ENCODE measurements at regions not wholly inside any gene's neighbourhood (a gene's known extent, or its start where the extent isn't known, plus 50 kb on each side); places are given as distances from the start of the nearest gene placed in this dataset.

- no peak for DNase-seq
- no peaks in the 10 kb centered on the region for H3K36me3 ChIP-seq
- H3K27me3 ChIP-seq = no peaks in the 10 kb centered on the region
- WGBS, 2 donors = 87 to 91% methylated on average over 9 of the region's 10 CpGs
- TF ChIP-seq POLR2A (IDR thresholded peaks at IDR 0.05) = no peak
- no peaks in the 10 kb centered on the region for H3K9me3 ChIP-seq
- intact Hi-C loops (cut with DNase I) = no loop called here
- H3K4me3 ChIP-seq (replicated peaks in 1 of 3) = no peak overlapping the region
- H3K27ac ChIP-seq = no peak overlapping the region
- no peaks in the 10 kb centered on the region for H3K4me1 ChIP-seq
Observed at GRCh38 chr3:110958313-110959147, 113.1 kb upstream of the NECTIN3 start.

GRCh38 chr3:110965976-110966375 is 105.6 kb upstream of the NECTIN3 start:
- intact Hi-C loops (cut with DNase I) = no loop called here
- 86 to 90% methylated on average over 5 of the region's 5 CpGs for WGBS, 2 donors
- Histone ChIP-seq H3K4me1 (no peaks in the 10 kb centered on the region), H3K36me3 (no peaks in the 10 kb centered on the region), H3K4me3 (replicated peaks in 1 of 3) (no peak overlapping the region), H3K27ac (no peak overlapping the region), H3K27me3 (no peaks in the 10 kb centered on the region), H3K9me3 (no peaks in the 10 kb centered on the region)
- no peak for TF ChIP-seq POLR2A (IDR thresholded peaks at IDR 0.05)
- TF ChIP-seq, protein P1, sequence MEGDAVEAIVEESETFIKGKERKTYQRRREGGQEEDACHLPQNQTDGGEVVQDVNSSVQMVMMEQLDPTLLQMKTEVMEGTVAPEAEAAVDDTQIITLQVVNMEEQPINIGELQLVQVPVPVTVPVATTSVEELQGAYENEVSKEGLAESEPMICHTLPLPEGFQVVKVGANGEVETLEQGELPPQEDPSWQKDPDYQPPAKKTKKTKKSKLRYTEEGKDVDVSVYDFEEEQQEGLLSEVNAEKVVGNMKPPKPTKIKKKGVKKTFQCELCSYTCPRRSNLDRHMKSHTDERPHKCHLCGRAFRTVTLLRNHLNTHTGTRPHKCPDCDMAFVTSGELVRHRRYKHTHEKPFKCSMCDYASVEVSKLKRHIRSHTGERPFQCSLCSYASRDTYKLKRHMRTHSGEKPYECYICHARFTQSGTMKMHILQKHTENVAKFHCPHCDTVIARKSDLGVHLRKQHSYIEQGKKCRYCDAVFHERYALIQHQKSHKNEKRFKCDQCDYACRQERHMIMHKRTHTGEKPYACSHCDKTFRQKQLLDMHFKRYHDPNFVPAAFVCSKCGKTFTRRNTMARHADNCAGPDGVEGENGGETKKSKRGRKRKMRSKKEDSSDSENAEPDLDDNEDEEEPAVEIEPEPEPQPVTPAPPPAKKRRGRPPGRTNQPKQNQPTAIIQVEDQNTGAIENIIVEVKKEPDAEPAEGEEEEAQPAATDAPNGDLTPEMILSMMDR (IDR thresholded peaks at IDR 0.05) = no peak
- no peak for DNase-seq

DNA sequence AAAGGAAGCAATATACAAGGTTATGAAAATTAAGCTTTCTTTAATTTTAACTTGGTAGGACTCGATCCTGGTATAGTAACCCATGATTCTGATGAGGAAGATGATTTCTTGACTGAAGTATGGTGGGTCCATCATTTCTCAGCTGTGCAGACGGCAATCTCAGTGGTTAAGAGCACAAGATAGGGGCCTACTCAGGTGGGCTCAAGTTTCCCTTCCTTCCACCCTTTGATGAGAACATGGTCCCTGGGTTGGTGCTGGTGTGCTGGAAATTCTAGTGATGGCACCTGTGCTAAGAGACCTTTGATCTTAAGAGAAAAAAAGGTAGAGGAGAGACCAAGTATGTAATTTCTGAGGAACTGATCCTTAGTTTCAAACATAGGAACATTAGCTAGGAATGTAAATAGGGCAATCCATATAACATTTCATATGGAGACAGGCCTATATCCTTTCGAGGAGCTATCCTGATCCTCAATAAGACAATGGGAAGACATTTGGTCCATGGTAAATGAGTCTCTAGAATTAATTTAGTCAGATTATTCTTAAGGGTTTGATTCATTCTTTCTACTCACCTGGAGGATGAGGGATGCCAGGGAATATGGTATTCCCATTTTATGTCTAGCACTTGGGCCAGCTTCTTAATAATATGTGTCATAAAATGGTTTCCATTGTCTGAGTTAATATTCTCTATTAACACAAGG is 104.5 kb upstream of the NECTIN3 start:
- no peak overlapping the region for H3K27ac ChIP-seq
- H3K27me3 ChIP-seq = no peaks in the 10 kb centered on the region
- no peak overlapping the region for H3K4me3 ChIP-seq (replicated peaks in 1 of 3)
- no peak for TF ChIP-seq POLR2A (IDR thresholded peaks at IDR 0.05)
- TF ChIP-seq, protein P1 (IDR thresholded peaks at IDR 0.05) = no peak
- 95 to 96% methylated on average over 3 of the region's 3 CpGs for WGBS, 2 donors
- intact Hi-C loops (cut with DNase I) = no loop called here
- no peaks in the 10 kb centered on the region for H3K36me3 ChIP-seq
- no peak for DNase-seq
- no peaks in the 10 kb centered on the region for H3K4me1 ChIP-seq
- no peaks in the 10 kb centered on the region for H3K9me3 ChIP-seq

GRCh38 chr3:110968076-110968475 is 103.5 kb upstream of the NECTIN3 start:
- Histone ChIP-seq H3K4me3 (replicated peaks in 1 of 3) (no peak overlapping the region), H3K36me3 (no peaks in the 10 kb centered on the region), H3K4me1 (no peaks in the 10 kb centered on the region), H3K27ac (no peak overlapping the region), H3K27me3 (no peaks in the 10 kb centered on the region), H3K9me3 (no peaks in the 10 kb centered on the region)
- 79 to 87% methylated on average over 1 of the region's 1 CpG for WGBS, 2 donors
- no peak for DNase-seq
- intact Hi-C loops (cut with DNase I) = no loop called here
- TF ChIP-seq POLR2A (IDR thresholded peaks at IDR 0.05) = no peak
- TF ChIP-seq, protein P1 (IDR thresholded peaks at IDR 0.05) = no peak

DNA sequence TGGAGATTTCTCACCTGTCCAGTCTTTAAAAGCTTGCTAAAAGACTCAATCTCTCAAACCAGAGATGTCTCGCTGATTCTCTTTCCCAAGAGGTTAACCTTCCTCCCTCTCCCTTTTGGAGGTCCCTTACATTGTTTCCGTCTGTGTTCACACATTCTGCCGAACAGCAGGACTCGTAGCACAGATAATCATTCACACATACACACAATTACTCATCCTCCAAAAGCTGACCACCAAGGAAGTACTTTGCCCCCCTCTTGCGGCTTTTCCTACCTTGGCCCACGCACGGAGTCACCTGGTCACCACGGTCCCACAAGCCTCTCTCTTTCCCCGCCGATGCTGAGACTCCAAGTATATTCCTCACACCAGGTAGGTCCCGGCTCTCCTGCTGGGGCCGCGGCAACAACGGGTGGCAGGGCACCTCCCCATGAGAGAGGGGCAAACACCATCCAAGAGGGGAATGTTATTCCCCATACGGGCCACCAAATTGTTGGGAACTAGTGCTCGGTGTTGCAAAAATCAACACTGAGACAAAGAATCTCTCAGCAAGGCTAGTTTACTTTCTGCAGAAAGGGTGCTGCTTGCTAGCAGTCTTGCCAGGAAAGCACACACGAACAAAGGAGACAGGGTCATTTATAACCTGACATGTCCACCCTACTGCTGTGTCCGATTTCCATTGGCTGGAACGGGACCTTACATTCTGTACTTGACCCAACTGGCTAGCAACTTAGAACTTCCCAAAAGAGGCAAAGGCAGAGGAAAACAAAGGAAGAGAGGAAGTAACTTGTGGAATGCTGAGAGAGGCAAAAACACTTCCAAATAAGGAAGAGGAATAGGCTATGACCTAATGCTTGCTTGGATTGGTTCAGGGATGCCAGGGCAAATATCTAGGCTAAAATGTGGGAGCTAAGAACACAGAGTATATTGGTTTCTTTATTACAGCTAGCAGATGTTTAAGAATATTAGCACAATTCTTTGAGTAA is 102.1 kb upstream of the NECTIN3 start:
- intact Hi-C loops (cut with DNase I) = no loop called here
- H3K27me3 ChIP-seq = no peaks in the 10 kb centered on the region
- TF ChIP-seq POLR2A (IDR thresholded peaks at IDR 0.05) = no peak
- TF ChIP-seq, protein P1 (IDR thresholded peaks at IDR 0.05) = no peak
- no peak for DNase-seq
- H3K9me3 ChIP-seq = no peaks in the 10 kb centered on the region
- no peaks in the 10 kb centered on the region for H3K4me1 ChIP-seq
- no peak overlapping the region for H3K27ac ChIP-seq
- H3K4me3 ChIP-seq (replicated peaks in 1 of 3) = no peak overlapping the region
- H3K36me3 ChIP-seq = no peaks in the 10 kb centered on the region
- 96% methylated on average over 19 of the region's 19 CpGs for WGBS, 2 donors
